Duodenal mucosa (tissue), 2 donors: ENCODE measurements at regions not wholly inside any gene's neighbourhood (a gene's known extent, or its start where the extent isn't known, plus 50 kb on each side); places are given as distances from the start of the nearest gene placed in this dataset.
"Not testable (repeated sequence)": the region's sequence is repeated elsewhere in the genome, so short reads cannot be mapped to it uniquely, and the experiment has no call there.

ENCODE experiments used
- H3K27ac ChIP-seq: one replicate; pipeline ENCODE4 v1.7.0; 2013; ENCODE audit warnings: low read depth, low read length
- H3K27me3 ChIP-seq, 2 donors: one replicate each; pipeline ENCODE4 v1.7.0; 2013; ENCODE audit warnings: low read length in 2 of 2, control low read depth in 1 of 2; ENCODE audit not compliant: insufficient read depth in 2 of 2, control insufficient read depth in 1 of 2
- H3K36me3 ChIP-seq, 2 donors: one replicate each; pipeline ENCODE4 v1.7.0; 2013; ENCODE audit warnings: low read length in 2 of 2, control low read depth in 1 of 2; ENCODE audit not compliant: insufficient read depth in 2 of 2, control insufficient read depth in 1 of 2
- H3K4me1 ChIP-seq, 2 donors: one replicate each; pipeline ENCODE4 v1.7.0; 2013; ENCODE audit warnings: low read length in 2 of 2, control low read depth in 1 of 2; ENCODE audit not compliant: insufficient read depth in 2 of 2, control insufficient read depth in 1 of 2
- H3K4me3 ChIP-seq, 2 donors: one replicate each; pipeline ENCODE4 v1.7.0; 2013; ENCODE audit warnings: low read length in 2 of 2, low read depth in 1 of 2
- H3K9ac ChIP-seq, 2 donors: one replicate each; pipeline ENCODE4 v1.7.0; 2013; ENCODE audit warnings: low read length in 2 of 2, low read depth in 1 of 2
- H3K9me3 ChIP-seq, 2 donors: one replicate each; pipeline ENCODE4 v1.7.0; 2013; ENCODE audit warnings: low read length in 2 of 2, control low read depth in 1 of 2; ENCODE audit not compliant: control insufficient read depth in 1 of 2

GRCh38 chr17:33873201-33873617 lies 381.9 kb upstream of the CCL2 start:
- peaks cover 5 to 6% of the 10 kb centered on the region in 2 donors for H3K27me3 ChIP-seq
- H3K4me3 ChIP-seq: no peak overlapping the region
- no peaks in the 10 kb centered on the region for H3K9me3 ChIP-seq

DNA sequence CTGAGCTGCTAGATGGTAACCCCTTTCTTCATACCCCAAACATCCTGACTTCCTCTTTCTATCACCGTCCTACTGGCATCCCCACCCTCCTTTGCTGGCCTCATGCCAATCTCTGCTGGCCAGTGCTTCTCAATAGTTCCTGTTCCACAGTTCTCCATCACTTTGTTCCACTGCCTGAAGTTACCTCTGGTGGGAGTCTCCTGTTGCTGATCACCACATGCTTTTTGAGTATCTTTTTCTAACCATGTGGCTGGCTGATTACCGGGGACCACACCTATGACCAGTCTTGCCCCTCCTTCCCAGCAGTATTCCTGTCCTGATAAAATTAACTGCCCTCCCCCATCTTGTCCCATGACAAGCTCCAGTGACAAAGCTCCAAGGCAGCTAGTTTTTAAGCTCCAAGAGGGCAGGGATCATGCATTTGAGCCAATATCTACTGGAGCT lies 380.4 kb upstream of the CCL2 start:
- H3K27ac ChIP-seq: no peak overlapping the region
- H3K4me1 ChIP-seq: no peaks in the 10 kb centered on the region
- no peaks in the 10 kb centered on the region for H3K9me3 ChIP-seq
- H3K9ac ChIP-seq: no peak overlapping the region
- H3K36me3 ChIP-seq: no peaks in the 10 kb centered on the region
- no peak overlapping the region for H3K4me3 ChIP-seq
- peaks cover 5 to 6% of the 10 kb centered on the region in 2 donors for H3K27me3 ChIP-seq

More at GRCh38 chr17:33873201-33873617, 381.9 kb upstream of the CCL2 start:
- H3K9ac ChIP-seq: no peak overlapping the region
- H3K36me3 ChIP-seq: no peaks in the 10 kb centered on the region
- no peak overlapping the region for H3K27ac ChIP-seq
- no peaks in the 10 kb centered on the region for H3K4me1 ChIP-seq

GRCh38 chr17:33875973-33876372 lies 379.1 kb upstream of the CCL2 start:
- Histone ChIP-seq H3K36me3 (no peaks in the 10 kb centered on the region), H3K9ac (no peak overlapping the region), H3K27me3 (peaks cover 4 to 6% of the 10 kb centered on the region in 2 donors), H3K4me3 (no peak overlapping the region), H3K4me1 (no peaks in the 10 kb centered on the region), H3K27ac (no peak overlapping the region), H3K9me3 (no peaks in the 10 kb centered on the region)

DNA sequence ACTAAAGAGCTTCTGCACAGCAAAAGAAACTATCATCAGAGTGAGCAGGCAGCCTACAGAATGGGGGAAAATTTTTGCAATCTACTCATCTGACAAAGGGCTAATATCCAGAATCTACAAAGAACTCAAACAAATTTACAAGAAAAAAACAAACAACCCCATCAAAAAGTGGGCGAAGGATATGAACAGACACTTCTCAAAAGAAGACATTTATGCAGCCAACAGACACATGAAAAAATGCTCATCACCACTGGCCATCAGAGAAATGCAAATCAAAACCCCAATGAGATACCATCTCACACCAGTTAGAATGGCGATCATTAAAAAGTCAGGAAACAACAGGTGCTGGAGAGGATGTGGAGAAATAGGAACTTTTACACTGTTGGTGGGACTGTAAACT lies 372.8 kb upstream of the CCL2 start:
- H3K9me3 ChIP-seq, H3K9ac ChIP-seq, H3K27ac ChIP-seq, H3K27me3 ChIP-seq, H3K4me3 ChIP-seq, H3K4me1 ChIP-seq, H3K36me3 ChIP-seq: not testable (repeated sequence)

DNA sequence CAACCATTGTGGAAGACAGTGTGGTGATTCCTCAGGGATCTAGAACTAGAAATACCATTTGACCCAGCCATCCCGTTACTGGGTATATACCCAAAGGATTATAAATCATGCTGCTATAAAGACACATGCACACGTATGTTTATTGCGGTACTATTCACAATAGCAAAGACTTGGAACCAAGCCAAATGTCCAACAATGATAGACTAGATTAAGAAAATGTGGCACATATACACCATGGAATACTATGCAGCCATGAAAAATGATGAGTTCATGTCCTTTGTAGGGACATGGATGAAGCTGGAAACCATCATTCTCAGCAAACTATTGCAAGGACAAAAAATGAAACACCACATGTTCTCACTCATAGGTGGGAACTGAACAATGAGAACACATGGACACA lies 372.4 kb upstream of the CCL2 start:
- H3K4me3 ChIP-seq, H3K9ac ChIP-seq, H3K9me3 ChIP-seq, H3K36me3 ChIP-seq, H3K27ac ChIP-seq, H3K4me1 ChIP-seq, H3K27me3 ChIP-seq: not testable (repeated sequence)

GRCh38 chr17:33888455-33888854 lies 366.6 kb upstream of the CCL2 start:
- H3K27me3 ChIP-seq: no peaks in the 10 kb centered on the region
- H3K27ac ChIP-seq: no peak overlapping the region

DNA sequence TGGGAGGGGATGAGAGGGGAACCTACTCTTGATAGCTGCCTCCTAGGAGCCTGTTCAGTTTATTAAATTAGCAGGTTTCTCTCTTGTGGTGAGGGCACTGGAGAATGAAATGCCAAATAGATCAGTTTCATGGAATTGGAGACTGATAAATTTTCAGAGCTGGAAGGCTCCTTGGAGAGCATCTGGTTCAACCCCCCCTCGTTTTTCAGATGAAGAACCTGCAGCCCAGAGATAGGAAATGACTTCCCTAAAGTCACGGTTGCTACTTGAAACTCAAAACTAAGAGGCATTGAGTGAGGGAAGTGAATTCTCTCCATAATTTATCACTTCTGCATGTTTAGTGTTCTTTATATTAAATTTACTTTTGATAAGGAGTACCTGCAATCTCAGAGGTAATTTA lies 366.0 kb upstream of the CCL2 start:
- no peaks in the 10 kb centered on the region for H3K27me3 ChIP-seq
- no peaks in the 10 kb centered on the region for H3K36me3 ChIP-seq
- no peak overlapping the region for H3K9ac ChIP-seq
- no peaks in the 10 kb centered on the region for H3K4me1 ChIP-seq
- no peak overlapping the region for H3K27ac ChIP-seq
- H3K4me3 ChIP-seq: no peak overlapping the region
- no peaks in the 10 kb centered on the region for H3K9me3 ChIP-seq

More at GRCh38 chr17:33888455-33888854, 366.6 kb upstream of the CCL2 start:
- Histone ChIP-seq H3K9me3 (no peaks in the 10 kb centered on the region), H3K9ac (no peak overlapping the region), H3K4me3 (no peak overlapping the region), H3K36me3 (no peaks in the 10 kb centered on the region), H3K4me1 (no peaks in the 10 kb centered on the region)

GRCh38 chr17:33889766-33890165 lies 365.3 kb upstream of the CCL2 start:
- Histone ChIP-seq H3K9me3 (no peaks in the 10 kb centered on the region), H3K4me1 (no peaks in the 10 kb centered on the region), H3K27ac (no peak overlapping the region), H3K27me3 (peaks cover 0 to 3% of the 10 kb centered on the region in 2 donors), H3K36me3 (no peaks in the 10 kb centered on the region), H3K9ac (no peak overlapping the region), H3K4me3 (no peak overlapping the region)

DNA sequence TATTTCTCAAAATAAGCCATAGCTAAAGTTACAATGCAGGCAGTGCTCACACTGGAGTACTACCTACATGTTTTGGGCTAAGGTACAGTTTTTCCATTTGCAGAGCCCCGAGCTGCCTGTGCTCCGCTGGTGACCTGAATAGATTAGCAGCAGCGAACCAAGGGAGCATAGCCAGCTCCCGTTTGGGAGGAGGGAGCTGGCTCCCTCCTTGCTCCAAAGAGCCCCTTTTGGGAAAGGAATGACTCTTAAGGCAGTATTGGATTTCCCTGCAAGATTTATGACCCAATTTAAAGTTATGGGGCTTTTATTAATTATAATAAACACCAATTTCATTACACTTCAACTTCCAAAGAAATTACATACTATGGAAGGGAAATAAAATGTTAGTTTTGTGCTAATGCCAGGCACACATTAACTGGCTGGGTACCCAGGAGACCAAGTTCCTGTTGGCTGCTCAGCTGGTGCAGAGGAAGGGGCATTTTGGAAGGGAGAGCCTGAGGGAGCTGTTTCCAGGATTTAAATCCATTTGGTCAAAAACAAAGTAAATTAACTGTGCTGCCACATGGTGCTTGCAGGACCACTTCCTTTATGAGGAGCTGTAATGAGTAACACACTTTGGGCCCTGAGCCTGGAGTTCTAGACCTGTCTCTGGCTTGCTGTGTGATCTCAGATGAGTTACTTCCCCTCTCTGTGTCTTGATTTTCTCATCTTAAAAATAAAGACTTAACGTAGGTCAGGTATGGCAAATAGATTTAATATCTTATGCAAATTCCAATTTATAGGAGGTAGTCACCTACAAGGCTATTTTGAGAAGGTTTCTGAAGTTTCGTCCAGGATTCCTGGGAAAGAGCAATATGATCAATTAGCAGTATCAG lies 362.1 kb upstream of the CCL2 start:
- Histone ChIP-seq H3K4me1 (no peaks in the 10 kb centered on the region), H3K27me3 (peaks cover 0 to 3% of the 10 kb centered on the region in 2 donors), H3K36me3 (no peaks in the 10 kb centered on the region), H3K9ac (no peak overlapping the region), H3K4me3 (no peak overlapping the region), H3K9me3 (no peaks in the 10 kb centered on the region), H3K27ac (no peak overlapping the region)

DNA sequence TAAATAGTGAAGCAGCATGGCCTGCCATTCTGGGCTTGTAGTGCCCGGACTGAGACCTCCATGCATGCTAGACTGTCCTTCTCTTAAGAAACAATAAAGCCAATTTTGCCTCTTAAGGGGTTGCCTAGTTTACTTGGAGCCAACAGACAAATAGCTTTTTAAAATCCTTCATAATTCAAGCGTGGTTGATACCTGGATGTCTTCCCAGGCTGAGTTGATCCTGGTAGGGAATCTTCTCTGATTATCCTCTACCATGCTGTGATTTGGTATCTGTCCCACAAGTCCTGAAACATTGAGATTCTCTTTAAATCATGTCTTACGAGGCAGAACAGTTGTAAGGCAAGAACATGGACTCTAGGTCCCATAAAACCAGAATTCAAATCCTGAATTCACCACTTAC lies 359.6 kb upstream of the CCL2 start:
- Histone ChIP-seq H3K4me1 (no peaks in the 10 kb centered on the region), H3K9me3 (no peaks in the 10 kb centered on the region), H3K9ac (no peak overlapping the region), H3K4me3 (no peak overlapping the region), H3K36me3 (no peaks in the 10 kb centered on the region), H3K27me3 (peaks cover 0 to 3% of the 10 kb centered on the region in 2 donors), H3K27ac (no peak overlapping the region)
